ENCODE measurements at regions not wholly inside any gene's neighbourhood (a gene's known extent, or its start where the extent isn't known, plus 50 kb on each side); places are given as distances from the start of the nearest gene placed in this dataset.
"Not testable (repeated sequence)": the region's sequence is repeated elsewhere in the genome, so short reads cannot be mapped to it uniquely, and the experiment has no call there.

DNA sequence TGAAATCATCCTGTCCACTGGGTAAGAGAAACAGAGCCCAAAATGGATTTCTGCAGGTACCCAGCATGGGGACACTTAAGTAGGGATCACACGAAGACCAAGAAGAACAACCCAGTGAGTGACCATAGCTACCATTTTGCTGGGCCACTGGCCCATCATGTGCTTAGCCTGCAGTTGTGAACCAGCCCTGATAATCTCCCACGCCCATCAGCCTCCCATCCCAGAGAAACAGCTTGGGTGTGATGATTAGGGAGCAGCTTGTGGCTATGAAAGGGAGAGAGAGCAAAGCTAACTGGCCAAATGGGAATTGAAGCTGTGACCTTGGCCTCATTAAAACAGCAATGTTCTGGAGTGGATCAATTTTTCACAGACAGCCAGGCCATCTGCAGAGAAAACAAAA, 138.5 kb downstream of the SLC24A2 start:
- no peak for DNase-seq

DNA sequence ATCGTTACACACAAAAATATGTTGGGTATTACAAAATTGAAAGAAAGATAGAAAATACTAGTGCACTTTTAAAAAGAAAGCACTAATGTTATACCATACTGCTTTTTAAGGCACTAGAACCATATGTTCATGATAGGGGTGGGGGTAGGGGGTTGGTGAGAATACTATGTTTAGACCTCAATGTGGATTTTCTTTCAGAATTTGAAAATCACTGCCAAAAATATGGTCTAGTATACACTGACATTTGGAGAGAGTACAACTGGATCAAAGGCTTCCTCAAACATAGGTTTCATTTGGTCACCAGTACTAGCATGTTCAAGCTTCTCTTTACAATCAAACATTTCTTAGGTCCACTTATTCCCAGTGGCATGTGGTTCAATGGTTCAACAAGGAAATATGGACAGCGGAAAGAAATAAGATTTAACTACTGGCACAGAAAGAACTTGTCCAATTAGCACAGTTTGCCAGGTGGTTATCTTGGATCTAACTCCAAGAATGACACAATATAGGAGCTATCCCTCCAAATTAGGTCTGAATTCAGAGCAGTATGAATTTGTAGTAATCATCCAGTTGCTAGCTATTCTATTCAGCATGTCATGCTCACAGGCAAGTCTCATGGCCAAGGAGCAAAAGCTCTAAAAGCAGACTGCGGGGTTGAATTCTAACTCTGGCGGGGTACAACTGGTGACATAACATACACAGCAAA, 139.3 kb downstream of the SLC24A2 start:
- DNase-seq: no peak

DNA sequence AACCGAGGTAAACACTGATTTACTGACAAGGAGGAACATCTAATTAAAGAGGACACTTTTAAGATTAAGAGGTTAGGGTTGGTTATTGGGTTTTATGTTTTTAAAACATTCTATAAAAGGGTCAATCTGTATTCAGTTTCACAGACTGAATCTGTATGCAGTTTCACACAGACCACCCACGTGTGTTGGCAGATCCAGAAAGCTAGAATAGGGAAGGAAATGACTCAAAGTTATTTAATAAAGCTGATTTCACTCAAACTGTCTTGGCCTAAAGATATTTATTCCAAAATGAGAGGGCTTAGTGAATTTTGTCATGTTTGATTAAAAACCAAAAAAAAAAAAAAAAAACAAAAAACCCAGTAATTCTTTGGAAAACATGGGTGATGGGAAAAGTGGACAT, 140.2 kb downstream of the SLC24A2 start:
- no peak for DNase-seq

DNA sequence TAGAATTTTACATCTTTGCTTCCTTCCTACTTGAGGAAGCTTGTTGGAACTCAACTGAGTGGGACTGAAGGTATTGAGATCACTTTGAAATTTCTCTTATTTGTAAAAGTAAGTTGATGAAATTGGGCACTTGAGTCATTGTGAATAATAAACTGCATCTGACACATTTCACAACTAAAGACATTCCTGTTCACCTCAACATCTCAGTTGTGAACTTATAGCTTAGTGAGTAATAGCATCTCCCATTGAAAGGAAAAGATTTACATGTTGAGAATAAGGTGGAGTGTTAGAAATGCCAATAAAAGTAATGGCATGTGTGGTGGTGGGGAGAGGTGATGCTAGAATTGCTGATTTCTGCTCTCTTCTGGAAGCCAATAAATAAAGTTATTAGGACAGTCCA, 145.0 kb downstream of the SLC24A2 start:
- no peak for DNase-seq

DNA sequence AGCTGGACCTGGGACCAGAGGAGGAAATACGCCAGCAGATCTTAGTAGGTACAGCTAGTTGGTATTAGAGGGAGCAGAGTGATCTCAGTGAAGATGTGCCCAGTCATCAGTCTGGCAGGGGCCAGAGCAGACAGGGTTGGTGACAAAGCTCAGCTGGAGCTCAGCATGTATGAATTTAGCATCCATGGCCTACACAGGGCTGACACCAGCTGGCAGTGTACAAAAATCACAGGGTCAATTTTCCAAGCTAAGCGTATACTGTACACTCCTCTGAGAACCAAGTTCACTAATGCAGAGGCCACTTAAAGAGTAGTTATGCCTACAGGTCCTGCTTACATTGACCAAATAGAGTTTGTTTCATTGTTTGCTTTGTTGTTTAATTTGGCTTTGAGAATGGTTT, 146.6 kb downstream of the SLC24A2 start:
- no peak for DNase-seq

DNA sequence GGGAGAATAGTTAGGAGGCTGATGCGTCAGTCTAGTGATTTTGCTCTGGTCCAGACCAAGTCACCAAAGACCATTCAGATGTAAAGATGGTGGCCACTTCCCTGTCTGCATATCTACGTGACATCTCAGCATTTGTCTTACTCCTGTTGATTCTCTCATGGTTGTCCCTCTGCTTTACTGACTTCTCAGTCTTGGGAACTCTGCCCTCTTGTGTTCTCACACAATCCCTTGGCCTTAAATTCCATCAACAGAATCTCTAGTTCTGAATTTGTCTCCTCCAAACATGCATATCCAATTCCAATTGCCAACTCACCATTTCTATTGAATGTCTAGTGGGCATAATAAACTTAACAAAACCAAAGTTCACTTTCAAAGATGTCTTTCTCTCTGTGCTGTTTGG, 147.8 kb downstream of the SLC24A2 start:
- no peak for DNase-seq

DNA sequence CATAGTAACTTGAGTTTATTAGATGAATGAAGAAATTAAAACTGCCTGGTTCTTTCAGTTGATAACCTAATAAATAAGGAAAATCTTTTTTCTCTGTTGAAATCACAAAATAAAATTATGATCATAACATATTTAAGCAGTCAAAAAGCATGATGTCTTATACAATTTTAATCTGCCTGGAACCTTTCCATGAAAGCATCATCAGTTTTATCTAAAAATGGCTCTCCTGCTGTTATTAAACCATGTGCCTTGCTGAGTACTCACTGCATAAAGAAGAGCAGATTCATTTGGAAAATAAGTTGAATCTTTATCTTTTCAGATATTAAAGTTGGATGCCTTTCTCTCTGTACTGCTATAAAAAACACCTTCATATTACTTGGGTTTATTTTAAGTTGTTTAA, 148.8 kb downstream of the SLC24A2 start:
- no peak for DNase-seq

DNA sequence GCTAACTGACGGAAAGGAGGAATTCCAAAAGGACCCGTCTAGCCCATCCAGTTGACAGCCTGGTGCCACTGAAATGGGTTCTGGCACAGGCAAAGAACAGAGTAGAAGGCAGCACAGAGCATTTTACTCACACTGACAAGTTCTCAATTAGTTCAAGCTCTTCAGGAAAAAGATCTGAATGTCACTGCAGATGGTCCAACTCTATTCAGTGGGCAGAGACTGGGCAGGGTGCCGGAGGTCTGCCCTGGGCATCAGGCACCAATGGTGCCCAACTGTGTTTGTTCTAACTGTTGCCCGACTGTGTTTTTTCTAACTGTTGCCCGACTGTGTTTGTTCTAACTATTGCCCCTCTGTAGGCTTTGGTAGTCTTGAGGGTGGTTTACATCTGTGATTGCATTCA, 151.8 kb downstream of the SLC24A2 start:
- no peak for DNase-seq

DNA sequence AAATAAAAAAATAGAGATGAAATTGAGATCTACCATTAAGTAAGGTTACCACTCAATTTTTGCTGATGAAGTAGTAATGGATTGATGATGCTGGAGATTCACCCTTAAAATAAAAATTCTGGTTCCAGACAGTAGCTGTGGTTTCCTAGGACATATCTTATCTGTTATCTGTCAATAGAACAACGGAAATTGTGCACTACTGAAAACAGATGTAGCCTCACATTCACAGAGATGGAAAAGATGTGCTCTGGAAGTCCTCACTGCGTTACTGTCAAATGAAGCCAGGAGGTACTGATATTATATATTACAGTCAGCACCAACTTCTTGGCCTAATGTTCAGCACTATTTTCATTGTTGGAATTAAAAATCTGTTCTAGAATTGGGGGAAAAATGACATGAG, 154.0 kb downstream of the SLC24A2 start:
- DNase-seq: no peak

DNA sequence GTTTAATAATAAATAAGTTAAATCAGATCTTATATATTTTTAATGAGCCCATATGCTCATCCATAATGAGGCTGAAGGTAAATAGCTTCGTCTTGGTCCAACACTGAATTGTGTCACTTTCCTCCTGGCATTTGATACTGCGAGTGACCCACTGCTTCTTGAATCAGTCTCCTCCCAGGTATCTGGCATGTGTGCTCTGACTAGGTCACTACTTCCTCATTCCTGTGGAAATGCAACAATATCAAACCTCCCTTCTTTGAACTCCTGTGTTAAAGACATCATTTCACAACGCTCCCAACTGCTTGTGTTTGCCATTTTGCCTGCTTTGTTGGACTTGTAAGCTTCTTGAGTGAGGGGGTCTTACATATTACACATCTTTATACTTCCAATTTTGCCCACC, 157.7 kb downstream of the SLC24A2 start:
- DNase-seq: no peak

DNA sequence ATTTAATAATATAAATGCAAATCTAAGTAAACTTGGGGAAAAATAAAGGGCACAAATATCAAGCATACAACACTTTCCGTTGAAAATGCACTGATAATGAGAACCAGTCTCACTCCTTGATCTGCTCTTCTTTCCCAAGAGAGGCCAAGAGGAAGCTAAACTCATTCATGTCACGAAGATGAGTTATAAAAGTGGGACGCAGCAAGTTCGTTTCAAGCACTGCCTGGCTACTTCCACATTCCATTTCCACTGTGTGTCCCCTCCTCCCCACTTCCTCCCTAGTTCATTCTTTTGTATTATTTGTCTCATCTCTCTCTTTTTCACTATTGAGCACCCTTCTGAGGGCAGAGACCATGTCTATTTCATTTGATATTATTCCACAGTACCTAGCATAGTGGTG, 158.1 kb downstream of the SLC24A2 start:
- DNase-seq: no peak

DNA sequence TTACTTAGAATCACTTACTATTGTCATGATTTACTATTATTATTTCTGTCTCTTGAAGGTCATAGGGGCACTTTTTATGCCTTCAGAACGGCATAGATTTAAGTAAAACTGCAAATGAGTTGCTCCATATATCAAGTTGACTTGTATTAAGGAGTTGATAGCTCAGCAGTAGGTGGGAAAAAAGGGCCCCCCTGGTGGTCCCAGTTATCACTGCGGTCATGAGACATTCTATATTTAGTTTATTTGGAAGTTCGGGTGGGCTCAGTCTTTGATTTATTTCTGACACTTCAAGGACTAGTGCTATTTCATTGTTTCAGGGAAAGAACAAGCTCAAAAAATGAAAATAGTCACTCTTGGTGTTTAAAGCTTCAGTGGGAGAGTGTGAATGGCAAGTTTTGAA, 159.3 kb downstream of the SLC24A2 start:
- DNase-seq: no peak

DNA sequence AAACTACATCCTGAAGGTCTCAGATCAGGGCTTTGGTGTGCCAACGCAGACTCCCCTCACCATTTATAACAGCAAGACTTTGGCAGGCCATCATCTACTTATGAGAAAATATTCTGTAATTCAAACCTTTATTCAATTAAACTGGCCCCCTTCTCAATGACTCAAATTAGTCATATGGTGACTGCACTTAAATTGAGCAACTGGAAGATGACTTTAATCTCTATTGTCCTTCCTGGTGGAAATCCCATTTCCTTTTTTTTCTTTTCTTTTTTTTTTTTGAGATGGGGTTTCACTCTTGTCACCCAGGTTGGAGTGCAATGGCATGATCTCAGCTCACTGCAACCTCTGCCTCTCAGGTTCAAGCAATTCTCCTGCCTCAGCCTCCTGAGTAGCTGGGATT, 163.4 kb downstream of the SLC24A2 start:
- DNase-seq: not testable (repeated sequence)

DNA sequence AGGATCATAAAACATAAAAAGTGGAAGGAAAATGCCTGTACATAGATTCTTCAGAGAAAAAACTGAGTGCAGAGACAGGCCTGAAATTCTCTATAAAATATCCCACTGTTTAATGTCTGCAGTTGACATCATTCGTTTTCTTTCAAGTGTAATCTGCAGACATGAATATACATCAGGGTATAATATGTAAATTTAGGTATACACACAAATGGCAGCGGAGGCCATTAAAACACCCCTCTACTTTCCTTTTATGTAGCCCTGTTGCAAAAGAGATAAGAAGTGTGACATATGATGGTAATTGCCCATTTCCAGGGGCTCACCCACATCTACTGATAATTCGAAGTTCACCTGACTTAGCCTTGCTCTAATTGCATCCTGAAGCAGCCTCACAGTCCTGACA, 164.3 kb downstream of the SLC24A2 start:
- DNase-seq: no peak

DNA sequence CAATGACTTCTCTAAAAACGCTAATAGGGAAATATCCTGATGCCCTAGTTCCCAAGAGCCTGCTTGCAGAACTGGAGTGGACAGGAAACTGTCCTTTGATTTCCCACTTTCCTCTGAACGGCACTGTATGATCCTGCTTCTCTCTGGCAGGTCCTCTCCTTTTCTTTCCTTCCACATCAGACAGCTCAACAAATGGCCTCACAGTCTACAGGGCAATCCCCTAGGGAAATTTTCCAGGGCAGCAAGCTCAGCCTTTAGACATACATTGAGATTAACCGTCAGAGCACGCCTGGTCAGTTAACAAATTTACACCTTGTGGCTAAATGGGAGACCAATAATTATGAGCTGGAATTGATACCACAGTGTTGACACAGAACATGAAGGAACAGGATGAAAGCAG, 164.9 kb downstream of the SLC24A2 start:
- no peak for DNase-seq

DNA sequence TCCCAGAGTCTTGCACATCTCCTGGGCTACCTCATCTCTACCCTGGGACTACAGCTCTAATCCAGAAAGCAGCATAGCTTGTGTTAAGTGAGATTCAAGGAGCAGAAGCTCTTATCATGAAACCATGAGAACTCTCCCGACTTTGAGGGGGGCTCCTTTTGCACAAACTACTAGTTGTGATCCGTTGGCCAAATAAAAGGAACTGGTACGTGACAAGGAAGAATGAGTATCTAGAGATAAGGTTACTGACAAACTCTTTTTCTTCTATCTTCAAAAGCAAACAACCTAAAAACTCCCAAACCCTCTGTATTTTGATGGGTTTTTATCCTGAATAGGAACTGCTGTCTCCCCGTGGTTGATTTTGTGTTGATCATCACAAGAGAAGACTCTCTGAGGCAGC, 168.5 kb downstream of the SLC24A2 start:
- DNase-seq: no peak

DNA sequence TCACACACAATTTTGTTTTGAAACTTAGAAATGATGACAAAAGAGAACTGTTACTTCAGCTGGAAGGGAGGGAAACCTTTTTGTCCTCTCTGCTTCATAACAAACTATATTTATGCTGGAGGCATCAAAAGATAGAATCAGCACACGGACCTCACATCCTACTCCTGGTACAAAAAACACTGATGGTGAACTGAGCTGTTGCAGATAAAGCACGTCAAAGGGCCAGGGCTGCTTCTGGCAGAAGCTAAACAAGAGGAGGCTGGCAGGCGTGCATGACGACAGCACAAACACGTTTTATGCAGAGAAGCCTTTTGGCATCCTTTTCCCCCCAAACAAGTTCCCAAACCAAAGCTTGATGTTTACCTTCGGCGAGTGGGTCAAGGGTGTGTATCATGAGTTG, 169.6 kb downstream of the SLC24A2 start:
- no peak for DNase-seq

DNA sequence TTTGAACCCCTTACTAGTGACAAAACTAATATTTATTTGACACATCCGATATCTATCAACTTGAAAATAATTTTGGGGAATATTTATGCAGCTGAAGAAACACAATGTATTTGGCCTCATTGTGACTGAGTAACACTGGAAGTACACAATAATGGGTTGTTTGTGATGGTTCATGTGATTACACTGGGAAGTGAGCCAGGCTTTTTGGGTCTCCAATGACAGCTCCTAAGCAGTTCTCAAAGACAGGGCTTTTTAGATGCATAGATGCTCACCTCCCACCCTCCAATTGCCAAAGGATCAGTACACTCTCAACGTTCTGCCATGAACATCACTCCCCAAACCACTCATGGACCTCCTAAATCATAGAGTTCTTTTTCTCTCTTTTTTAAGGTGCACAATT, 170.0 kb downstream of the SLC24A2 start:
- no peak for DNase-seq

DNA sequence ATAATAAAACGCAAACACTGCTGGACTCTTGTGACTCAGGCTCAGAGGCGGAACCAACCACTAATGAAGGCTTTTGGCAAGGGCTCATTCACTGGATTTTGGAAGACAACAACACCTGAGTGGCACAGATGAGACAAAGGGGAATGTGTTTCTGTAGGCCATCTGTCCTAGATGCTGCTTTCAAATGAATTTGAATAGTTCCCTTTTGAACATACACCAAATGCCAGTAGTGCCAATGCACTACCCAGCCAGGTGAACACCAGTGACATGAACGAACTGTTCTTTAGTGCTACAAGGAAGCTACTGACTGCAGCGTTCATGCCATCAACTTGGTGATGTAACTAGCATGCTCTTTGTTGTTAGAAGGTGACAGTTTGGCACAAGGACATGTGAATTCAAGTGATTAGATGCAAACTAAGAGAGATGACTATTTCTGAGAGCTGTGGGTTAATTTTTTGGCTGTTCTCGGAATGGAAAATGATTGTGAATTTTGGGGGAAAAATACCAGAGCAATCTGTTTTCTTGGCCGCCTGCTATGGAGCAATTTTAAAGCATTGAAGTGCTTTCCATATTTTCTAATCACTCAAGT, 173.7 kb downstream of the SLC24A2 start:
- no peak for DNase-seq

DNA sequence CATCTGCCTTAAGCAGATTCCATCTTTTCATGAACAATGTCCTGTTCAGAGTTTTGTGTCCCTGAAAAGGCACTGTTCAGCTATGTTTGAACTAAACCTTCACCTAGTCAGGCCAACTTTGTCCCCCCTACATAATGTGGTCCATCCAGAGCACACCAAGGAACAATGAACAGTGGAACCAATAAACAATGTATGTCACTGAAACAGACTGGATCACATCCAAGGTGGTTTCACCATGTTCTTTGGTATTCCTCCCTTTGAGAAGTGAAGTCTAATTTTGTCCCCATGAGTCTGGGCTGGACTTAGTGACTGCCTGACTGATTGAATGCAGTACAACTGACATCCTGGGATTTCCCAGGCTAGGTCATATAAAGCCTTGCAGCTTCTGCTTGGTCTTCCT, 174.5 kb downstream of the SLC24A2 start:
- DNase-seq: no peak

DNA sequence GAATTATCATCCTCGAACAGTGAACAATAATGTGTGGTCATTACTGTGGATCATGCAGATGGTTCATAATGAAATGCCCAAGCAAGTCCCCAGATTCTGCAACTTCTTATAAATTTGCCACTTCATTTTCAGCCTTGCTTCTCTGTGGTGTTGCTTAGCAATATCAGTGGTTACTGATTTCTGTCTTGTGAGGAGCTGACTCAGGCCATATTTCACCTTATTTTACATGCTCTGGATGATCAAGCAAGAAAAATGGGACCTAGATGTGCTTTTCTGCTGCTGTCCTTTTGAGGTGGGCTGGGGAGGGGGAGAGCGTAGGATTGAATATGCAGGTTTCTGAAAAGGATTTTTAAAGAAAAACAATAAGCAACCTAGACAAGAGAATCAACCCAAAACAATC, 188.3 kb downstream of the SLC24A2 start:
- DNase-seq: no peak

DNA sequence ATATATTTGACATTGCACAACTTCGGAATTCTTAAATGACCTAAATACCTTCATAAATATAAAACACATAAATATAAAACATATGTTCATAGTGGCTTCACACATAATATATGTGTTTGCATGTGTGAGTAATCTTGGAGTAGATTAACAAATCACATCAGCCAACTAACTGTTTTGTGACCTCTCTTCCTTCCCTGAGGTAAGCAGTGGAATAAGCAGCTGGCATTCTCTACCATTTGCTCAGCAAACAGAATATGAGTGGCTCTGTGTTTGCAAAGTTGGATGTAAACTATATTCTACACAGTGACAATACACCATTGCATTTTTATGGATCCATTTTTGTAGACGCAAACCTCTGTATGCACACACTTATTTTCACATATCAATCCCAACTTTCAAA, 189.9 kb downstream of the ACER2 start:
- DNase-seq: no peak

DNA sequence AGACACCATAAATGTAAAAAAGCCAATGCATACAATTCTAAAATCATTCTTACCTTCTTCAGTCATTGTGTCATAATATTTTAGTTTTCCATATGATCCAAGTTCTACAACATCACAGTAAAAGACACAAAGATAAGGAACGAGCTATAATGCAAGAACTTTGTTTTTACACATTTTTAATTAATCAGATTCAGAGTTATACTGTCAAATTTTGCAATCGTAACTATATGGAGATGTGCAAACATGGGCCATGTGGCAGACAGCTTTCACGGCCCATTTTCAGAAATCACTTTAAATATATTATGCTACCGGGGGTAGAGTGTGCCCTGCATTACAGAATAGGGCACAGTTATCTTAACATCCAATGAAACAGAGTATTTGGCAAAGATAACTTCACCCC, 188.4 kb downstream of the ACER2 start:
- DNase-seq: no peak

DNA sequence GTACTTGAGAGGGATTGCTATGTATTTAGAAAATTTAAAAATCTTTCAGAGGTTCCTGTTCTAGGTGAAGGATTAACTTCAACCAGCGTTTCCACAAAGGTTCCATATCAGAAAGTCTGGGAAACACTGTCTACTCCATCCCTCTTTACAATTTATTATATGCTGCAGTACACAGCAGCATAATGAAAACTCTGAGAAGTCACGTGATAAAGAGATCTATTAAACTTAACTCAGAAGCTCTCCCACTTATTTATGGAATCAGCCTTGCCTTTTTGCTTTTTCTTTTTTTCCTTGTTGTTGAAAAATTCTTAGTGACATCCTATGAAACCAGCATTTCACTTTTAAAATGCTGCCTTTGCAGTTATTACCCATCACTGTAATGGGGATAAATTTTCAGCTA, 186.2 kb downstream of the ACER2 start:
- DNase-seq: no peak

DNA sequence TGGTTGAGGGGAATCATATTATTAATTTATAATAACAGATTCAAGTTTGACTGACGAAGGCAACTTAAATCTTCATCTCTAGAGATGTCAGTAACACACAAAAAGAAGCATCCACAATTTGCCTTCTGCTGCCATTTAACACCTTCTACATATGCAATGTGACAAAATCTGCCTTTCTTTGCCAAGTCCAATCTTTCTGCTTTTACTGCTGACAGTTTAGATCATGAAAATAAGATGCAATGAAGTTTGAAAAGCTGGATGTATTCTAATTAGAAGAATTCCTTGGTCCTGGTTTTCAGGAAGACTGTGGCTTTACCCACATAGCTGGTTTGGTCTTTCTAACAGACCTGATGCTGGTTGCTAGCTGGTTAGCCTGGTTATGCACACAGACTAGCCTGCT, 178.9 kb downstream of the ACER2 start:
- no peak for DNase-seq

Data from CD4-positive, alpha-beta T cell treated with Interferon gamma for 1 hour (primary cell).